GM23248 (cell line): ENCODE measurements at regions not wholly inside any gene's neighbourhood (a gene's known extent, or its start where the extent isn't known, plus 50 kb on each side); places are given as distances from the start of the nearest gene placed in this dataset.

ENCODE experiments used
- DNase-seq: peaks from one replicate; pipeline ENCODE4 v3.0.0-alpha.2; 2015
- H2AFZ ChIP-seq: fragments of 200-600 bp; sonication (generic); 2 replicates; pipeline ENCODE4 v1.6.1; 2016; ENCODE audit warnings: antibody characterized with exemption
- H3F3A ChIP-seq: fragments of 200-600 bp; sonication (generic); 2 replicates; pipeline ENCODE4 v1.6.1; 2016; ENCODE audit warnings: mild to moderate bottlenecking, antibody characterized with exemption, mixed run types; ENCODE audit not compliant: insufficient read depth
- H3K27ac ChIP-seq: fragments of 200-600 bp; sonication (generic); 2 replicates; pipeline ENCODE4 v1.5.1; 2016; ENCODE audit warnings: mild to moderate bottlenecking
- H3K27me3 ChIP-seq: fragments of 200-600 bp; sonication (generic); replicated peaks from 2 replicates; pipeline ENCODE4 v1.6.1; 2016; ENCODE audit warnings: mild to moderate bottlenecking; ENCODE audit not compliant: insufficient read depth
- H3K36me3 ChIP-seq: fragments of 200-600 bp; sonication (generic); 2 replicates; pipeline ENCODE4 v1.6.1; 2016; ENCODE audit warnings: low read depth, mild to moderate bottlenecking
- H3K4me1 ChIP-seq: fragments of 200-600 bp; sonication (generic); 2 replicates; pipeline ENCODE4 v1.6.1; 2016; ENCODE audit warnings: mild to moderate bottlenecking; ENCODE audit not compliant: insufficient read depth
- H3K4me2 ChIP-seq: fragments of 200-600 bp; sonication (generic); one replicate; pipeline ENCODE4 v1.6.1; 2016; ENCODE audit warnings: mild to moderate bottlenecking; ENCODE audit not compliant: unreplicated experiment
- H3K4me3 ChIP-seq: fragments of 200-600 bp; sonication (generic); 2 replicates; pipeline ENCODE4 v1.5.1; 2016; ENCODE audit warnings: mild to moderate bottlenecking
- H3K79me2 ChIP-seq: fragments of 200-600 bp; sonication (generic); 2 replicates; pipeline ENCODE4 v1.6.1; 2016; ENCODE audit warnings: mild to moderate bottlenecking; ENCODE audit not compliant: insufficient read depth
- H3K9ac ChIP-seq: fragments of 200-600 bp; sonication (generic); 2 replicates; pipeline ENCODE4 v1.6.1; 2016; ENCODE audit warnings: mild to moderate bottlenecking
- H3K9me2 ChIP-seq: fragments of 200-600 bp; sonication (generic); 2 replicates; pipeline ENCODE4 v1.6.1; 2016; ENCODE audit warnings: mixed run types, mild to moderate bottlenecking, moderate library complexity; ENCODE audit not compliant: insufficient read depth
- H3K9me3 ChIP-seq: fragments of 200-600 bp; sonication (generic); one replicate; pipeline ENCODE4 v1.6.1; 2017; ENCODE audit warnings: low read depth
- H4K20me1 ChIP-seq: fragments of 200-600 bp; sonication (generic); 2 replicates; pipeline ENCODE4 v1.6.0; 2016; ENCODE audit not compliant: insufficient read depth
- EZH2 ChIP-seq: fragments of 200-600 bp; sonication (generic); IDR thresholded peaks from 2 replicates; pipeline ENCODE4 v1.6.1; 2018; ENCODE audit warnings: antibody characterized with exemption, mild to moderate bottlenecking; ENCODE audit not compliant: insufficient read depth, poor library complexity, severe bottlenecking
- EZH2phosphoT487 ChIP-seq: fragments of 200-600 bp; sonication (generic); IDR thresholded peaks from 2 replicates; pipeline ENCODE4 v1.6.1; 2018; ENCODE audit warnings: antibody characterized with exemption, moderate library complexity, mild to moderate bottlenecking, low read depth; ENCODE audit not compliant: insufficient read depth
- WGBS, 2 experiments: methylation state at CpG; one replicate each; pipeline ENCODE4 v1.1.6; 2015 to 2017; ENCODE audit warnings: low lambda C conversion rate in 2 of 2, low coverage in 1 of 2; ENCODE audit errors: missing lambda C conversion rate in 2 of 2; 5-methylcytosine and 5-hydroxymethylcytosine counted together
- in situ Hi-C: fragments of 300-500 bp; cut with MboI; formaldehyde crosslinking; loops from 2 replicates; pipeline ENCODE4 v1.15.0; 2020

DNA sequence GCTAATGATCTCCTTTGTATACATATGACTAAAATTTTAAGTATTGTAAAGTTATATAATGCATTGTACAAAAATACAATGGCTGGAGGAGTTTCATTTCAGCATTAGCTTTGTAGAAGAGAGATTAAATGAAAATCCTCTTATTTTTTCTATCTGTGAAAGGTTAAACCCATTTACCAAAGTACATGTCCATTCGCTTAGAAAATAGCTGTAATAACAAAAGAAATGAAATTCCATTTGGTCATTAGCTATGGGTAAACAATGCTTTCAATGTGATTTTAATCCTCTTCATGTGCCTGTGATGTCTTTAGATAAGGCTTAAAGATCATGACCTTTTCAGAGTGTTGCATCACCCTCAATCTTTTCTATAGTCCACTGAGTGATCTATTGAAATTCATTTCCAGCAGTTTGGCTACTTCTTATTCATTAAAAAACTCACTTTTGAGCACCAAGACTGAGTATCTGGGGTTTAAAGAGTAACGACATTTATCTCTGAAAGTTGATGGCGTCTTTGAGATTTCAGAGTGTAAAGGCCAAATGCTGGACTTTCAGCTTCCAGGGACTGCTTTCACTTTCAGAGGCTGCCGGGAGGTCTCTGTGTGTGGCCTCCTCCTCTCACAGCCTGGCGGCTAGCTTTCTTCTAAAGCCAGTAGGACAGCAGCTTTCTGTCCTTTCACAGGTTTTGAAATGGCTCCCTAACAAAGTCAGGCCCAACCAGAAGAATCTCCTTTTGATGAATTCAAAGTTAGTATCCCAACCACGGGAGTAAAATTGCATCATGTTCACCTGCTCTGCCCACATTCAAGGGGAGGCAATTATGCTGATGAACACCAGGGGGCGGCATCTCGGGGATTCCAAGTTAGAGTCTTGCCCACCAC is 701.4 kb upstream of the COBL start:
- WGBS, 2 experiments = 25% methylated on average over 8 of the region's 8 CpGs
- Histone ChIP-seq H3K79me2 (no peaks in the 10 kb centered on the region), H3F3A (no peaks in the 10 kb centered on the region), H3K9ac (no peak overlapping the region), H3K4me2 (no peak overlapping the region), H3K4me3 (no peak overlapping the region), H4K20me1 (no peaks in the 10 kb centered on the region), H3K9me2 (no peaks in the 10 kb centered on the region), H3K36me3 (no peaks in the 10 kb centered on the region), H2AFZ (no peak overlapping the region), H3K4me1 (no peaks in the 10 kb centered on the region), H3K9me3 (no peaks in the 10 kb centered on the region), H3K27ac (no peak overlapping the region), H3K27me3 (no peaks in the 10 kb centered on the region)
- no peak for TF ChIP-seq EZH2
- no peak for TF ChIP-seq EZH2phosphoT487
- no peak for DNase-seq
- in situ Hi-C loops = no loop called here

DNA sequence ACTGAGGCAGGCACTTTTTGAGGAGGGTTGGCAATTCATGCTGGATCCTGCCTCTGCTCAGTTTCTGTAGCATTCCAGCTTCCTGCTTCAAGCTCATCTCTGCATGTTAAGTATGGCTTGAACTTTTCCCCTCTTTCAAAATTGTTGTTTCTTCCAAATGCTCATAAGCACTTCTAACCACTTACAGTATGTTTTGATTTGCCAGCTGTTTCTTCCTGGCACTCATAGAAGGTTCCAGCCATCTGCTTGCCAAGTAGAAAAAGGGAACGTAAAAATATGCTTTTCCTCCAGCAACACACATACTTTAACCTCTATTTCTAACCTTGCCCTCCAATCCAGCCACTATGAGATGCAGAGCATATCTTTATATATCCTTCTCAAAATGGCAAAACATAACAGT is 692.6 kb upstream of the COBL start:
- no peaks in the 10 kb centered on the region for H3K79me2 ChIP-seq
- in situ Hi-C loops = no loop called here
- no peaks in the 10 kb centered on the region for H3K9me2 ChIP-seq
- H3K9me3 ChIP-seq = no peaks in the 10 kb centered on the region
- no peaks in the 10 kb centered on the region for H3K27me3 ChIP-seq
- H3K27ac ChIP-seq = no peak overlapping the region
- H3K4me2 ChIP-seq = no peak overlapping the region
- WGBS, 2 experiments = 0 to 3% methylated on average over 1 of the region's 1 CpG
- TF ChIP-seq EZH2phosphoT487 (no peak), EZH2 (no peak)
- no peak overlapping the region for H2AFZ ChIP-seq
- no peaks in the 10 kb centered on the region for H4K20me1 ChIP-seq
- DNase-seq = no peak
- H3K4me3 ChIP-seq = no peak overlapping the region
- no peak overlapping the region for H3K9ac ChIP-seq
- H3K4me1 ChIP-seq = no peaks in the 10 kb centered on the region
- H3K36me3 ChIP-seq = no peaks in the 10 kb centered on the region
- no peaks in the 10 kb centered on the region for H3F3A ChIP-seq

DNA sequence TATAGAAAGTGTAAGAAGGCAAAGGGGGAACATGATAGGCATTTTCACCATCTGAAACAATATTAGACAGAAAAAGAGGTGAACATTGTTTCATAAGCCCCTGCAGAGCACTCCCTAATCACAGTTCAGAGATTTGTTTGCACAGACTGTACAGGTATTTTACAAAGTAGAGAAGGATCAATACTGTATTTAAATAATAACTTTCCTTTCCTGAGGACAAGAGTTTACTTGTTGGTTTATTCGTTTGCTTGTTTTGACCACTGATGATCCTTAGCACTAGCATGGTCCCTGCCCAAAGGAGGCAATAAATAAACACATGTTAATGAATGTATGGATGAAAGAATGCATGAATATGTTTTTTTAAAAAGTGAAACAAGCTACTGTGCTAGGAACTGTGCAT is 690.1 kb upstream of the COBL start:
- 4 to 14% methylated on average over 1 of the region's 1 CpG for WGBS, 2 experiments
- Histone ChIP-seq H3K4me1 (no peaks in the 10 kb centered on the region), H3K9ac (no peak overlapping the region)

DNA sequence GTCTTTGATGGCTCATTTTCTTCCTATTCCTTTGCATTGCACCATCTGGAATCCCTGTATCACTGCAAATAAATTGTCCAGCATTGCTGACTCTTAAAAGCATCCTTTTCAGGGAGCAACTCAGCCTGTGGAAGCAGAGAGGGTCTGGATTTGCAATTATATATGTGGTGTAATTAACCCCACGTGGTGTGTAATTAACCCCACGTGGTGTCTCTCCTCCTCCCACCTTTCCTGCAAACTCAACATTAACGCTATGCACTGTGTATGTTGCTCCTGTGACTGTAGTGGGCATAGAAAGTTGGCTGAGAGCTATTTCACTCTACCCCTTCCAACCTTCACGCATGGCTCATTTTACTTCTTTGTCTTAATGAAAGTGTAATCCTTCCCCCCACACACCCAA is 689.0 kb upstream of the COBL start:
- Histone ChIP-seq H3K79me2 (no peaks in the 10 kb centered on the region), H3K4me1 (no peaks in the 10 kb centered on the region), H3K36me3 (no peaks in the 10 kb centered on the region), H3K27ac (no peak overlapping the region), H2AFZ (no peak overlapping the region), H3K27me3 (no peaks in the 10 kb centered on the region), H3K4me2 (no peak overlapping the region), H3K4me3 (no peak overlapping the region), H3K9me3 (no peaks in the 10 kb centered on the region), H3F3A (no peaks in the 10 kb centered on the region), H3K9me2 (no peaks in the 10 kb centered on the region), H4K20me1 (no peaks in the 10 kb centered on the region), H3K9ac (no peak overlapping the region)
- 9 to 11% methylated on average over 4 of the region's 4 CpGs for WGBS, 2 experiments
- no peak for DNase-seq
- no peak for TF ChIP-seq EZH2
- no peak for TF ChIP-seq EZH2phosphoT487
- in situ Hi-C loops = no loop called here

More for the DNA sequence above, 690.1 kb upstream of the COBL start:
- no peak for DNase-seq
- in situ Hi-C loops = no loop called here
- no peaks in the 10 kb centered on the region for H4K20me1 ChIP-seq
- H3K4me3 ChIP-seq = no peak overlapping the region
- H3K9me3 ChIP-seq = no peaks in the 10 kb centered on the region
- no peaks in the 10 kb centered on the region for H3F3A ChIP-seq
- no peaks in the 10 kb centered on the region for H3K79me2 ChIP-seq
- TF ChIP-seq EZH2 (no peak), EZH2phosphoT487 (no peak)
- no peaks in the 10 kb centered on the region for H3K36me3 ChIP-seq
- no peak overlapping the region for H3K27ac ChIP-seq
- H2AFZ ChIP-seq = no peak overlapping the region
- H3K9me2 ChIP-seq = no peaks in the 10 kb centered on the region
- H3K27me3 ChIP-seq = no peaks in the 10 kb centered on the region
- no peak overlapping the region for H3K4me2 ChIP-seq
